Mesendoderm (in vitro differentiated cells): ENCODE measurements at regions not wholly inside any gene's neighbourhood (a gene's known extent, or its start where the extent isn't known, plus 50 kb on each side); places are given as distances from the start of the nearest gene placed in this dataset.
A peak's percentile ranks its signal among the peaks of the same experiment; 100 is the strongest.
"Not testable (repeated sequence)": the region's sequence is repeated elsewhere in the genome, so short reads cannot be mapped to it uniquely, and the experiment has no call there.

ENCODE experiments used
- DNase-seq: peaks from one replicate; pipeline ENCODE4 v3.0.0; 2013
- H2AK5ac ChIP-seq: 2 replicates; pipeline ENCODE4 v1.6.1; 2013; ENCODE audit warnings: low read length, inconsistent platforms
- H2BK120ac ChIP-seq: 2 replicates; pipeline ENCODE4 v1.6.1; 2013; ENCODE audit warnings: low read depth, mild to moderate bottlenecking, low read length, moderate library complexity, mixed read lengths
- H2BK15ac ChIP-seq: replicated peaks from 2 replicates; pipeline ENCODE4 v1.6.1; 2013; ENCODE audit warnings: low read depth, mild to moderate bottlenecking, moderate library complexity
- H2BK5ac ChIP-seq: 2 replicates; pipeline ENCODE4 v1.6.1; 2013; ENCODE audit warnings: low read length, inconsistent platforms
- H3K18ac ChIP-seq: 2 replicates; pipeline ENCODE4 v1.6.1; 2013; ENCODE audit warnings: mild to moderate bottlenecking, low read length, mixed read lengths
- H3K23ac ChIP-seq: one replicate; pipeline ENCODE4 v1.6.1; 2013; ENCODE audit warnings: low read length
- H3K27ac ChIP-seq: 2 replicates; pipeline ENCODE4 v1.5.1; 2013; ENCODE audit warnings: low read depth, mild to moderate bottlenecking, inconsistent platforms, low read length, moderate library complexity
- H3K27me3 ChIP-seq: 2 replicates; pipeline ENCODE4 v1.6.1; 2013; ENCODE audit warnings: low read length, control low read depth, mild to moderate bottlenecking, inconsistent platforms; ENCODE audit not compliant: insufficient read depth, poor library complexity
- H3K36me3 ChIP-seq: 2 replicates; pipeline ENCODE4 v1.6.1; 2013; ENCODE audit warnings: low read length, inconsistent platforms; ENCODE audit not compliant: control insufficient read depth, insufficient read depth
- H3K4ac ChIP-seq: one replicate; pipeline ENCODE4 v1.6.1; 2013; ENCODE audit warnings: low read depth, mild to moderate bottlenecking, low read length, moderate library complexity
- H3K4me1 ChIP-seq: 2 replicates; pipeline ENCODE4 v1.6.1; 2013; ENCODE audit warnings: low read depth, low read length, inconsistent platforms; ENCODE audit not compliant: control insufficient read depth
- H3K4me2 ChIP-seq: 2 replicates; pipeline ENCODE4 v1.6.1; 2013; ENCODE audit warnings: low read length
- H3K4me3 ChIP-seq: 2 replicates; pipeline ENCODE4 v1.5.1; 2013; ENCODE audit warnings: mild to moderate bottlenecking, low read length
- H3K56ac ChIP-seq: one replicate; pipeline ENCODE4 v1.6.1; 2013; ENCODE audit warnings: low read length
- H3K79me1 ChIP-seq: 2 replicates; pipeline ENCODE4 v1.6.1; 2013; ENCODE audit warnings: low read length, inconsistent platforms
- H3K79me2 ChIP-seq: 2 replicates; pipeline ENCODE4 v1.6.1; 2013; ENCODE audit warnings: mild to moderate bottlenecking, low read length; ENCODE audit not compliant: control insufficient read depth, insufficient read depth
- H3K9ac ChIP-seq: 2 replicates; pipeline ENCODE4 v1.6.1; 2013; ENCODE audit warnings: low read length, inconsistent platforms
- H4K5ac ChIP-seq: one replicate; pipeline ENCODE4 v1.6.1; 2013; ENCODE audit warnings: low read length
- H4K8ac ChIP-seq: one replicate; pipeline ENCODE4 v1.6.1; 2013; ENCODE audit warnings: low read depth, mild to moderate bottlenecking, control low read depth, low read length, moderate library complexity
- WGBS: extraction: QIAGEN DNeasy Blood & Tissue Kit; methylation state at CpG from one replicate; pipeline ENCODE4 v1.1.7; 2013; ENCODE audit warnings: low lambda C conversion rate, missing lambda C conversion rate; ENCODE audit not compliant: insufficient coverage; ENCODE audit errors: extremely low coverage; 5-methylcytosine and 5-hydroxymethylcytosine counted together

DNA sequence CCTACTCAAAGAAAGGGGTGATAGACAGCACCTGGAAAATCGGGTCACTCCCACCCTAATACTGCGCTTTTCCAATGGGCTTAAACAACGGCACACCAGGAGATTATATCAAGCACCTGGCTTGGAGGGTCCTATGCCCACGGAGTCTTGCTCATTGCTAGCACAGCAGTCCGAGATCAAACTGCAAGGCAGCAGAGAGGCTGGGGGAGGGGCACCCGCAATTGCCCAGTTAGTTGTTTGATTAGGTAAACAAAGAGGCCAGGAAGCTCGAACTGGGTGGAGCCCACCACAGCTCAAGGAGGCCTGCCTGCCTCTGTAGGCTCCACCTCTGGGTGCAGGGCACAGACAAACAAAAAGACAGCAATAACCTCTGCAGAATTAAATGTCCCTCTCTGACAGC, 224.5 kb upstream of the CCL2 start:
- H3K36me3 ChIP-seq, H4K5ac ChIP-seq, H3K23ac ChIP-seq, H2BK120ac ChIP-seq, H2BK5ac ChIP-seq, H2BK15ac ChIP-seq, H3K56ac ChIP-seq, H3K79me1 ChIP-seq, H3K27me3 ChIP-seq, H3K79me2 ChIP-seq, DNase-seq, H4K8ac ChIP-seq, H3K9ac ChIP-seq, H2AK5ac ChIP-seq, H3K4me3 ChIP-seq, H3K4ac ChIP-seq, H3K27ac ChIP-seq, H3K4me1 ChIP-seq, H3K18ac ChIP-seq, H3K4me2 ChIP-seq: not testable (repeated sequence)
- no CpG with 5 or more reads among the region's 7 CpGs for WGBS

DNA sequence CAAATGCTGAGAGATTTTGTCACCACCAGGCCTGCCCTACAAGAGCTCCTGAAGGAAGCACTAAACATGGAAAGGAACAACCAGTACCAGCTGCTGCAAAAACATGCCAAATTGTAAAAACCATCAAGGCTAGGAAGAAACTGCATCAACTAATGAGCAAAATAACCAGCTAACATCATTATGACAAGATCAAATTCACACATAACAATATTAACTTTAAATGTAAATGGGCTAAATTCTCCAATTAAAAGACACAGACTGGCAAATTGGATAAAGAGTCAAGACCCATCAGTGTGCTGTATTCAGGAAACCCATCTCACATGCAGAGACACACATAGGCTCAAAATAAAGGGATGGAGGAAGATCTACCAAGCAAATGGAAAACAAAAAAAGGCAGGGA, 222.8 kb upstream of the CCL2 start:
- not testable (repeated sequence) for H4K5ac ChIP-seq, H3K27me3 ChIP-seq, H3K56ac ChIP-seq, H3K23ac ChIP-seq, H2AK5ac ChIP-seq, H3K18ac ChIP-seq, H3K4me3 ChIP-seq, H3K79me1 ChIP-seq, H2BK5ac ChIP-seq, H2BK15ac ChIP-seq, H3K4me2 ChIP-seq, H3K4ac ChIP-seq, H2BK120ac ChIP-seq, H3K36me3 ChIP-seq, DNase-seq, H3K27ac ChIP-seq, H3K9ac ChIP-seq, H3K79me2 ChIP-seq, H4K8ac ChIP-seq, H3K4me1 ChIP-seq

DNA sequence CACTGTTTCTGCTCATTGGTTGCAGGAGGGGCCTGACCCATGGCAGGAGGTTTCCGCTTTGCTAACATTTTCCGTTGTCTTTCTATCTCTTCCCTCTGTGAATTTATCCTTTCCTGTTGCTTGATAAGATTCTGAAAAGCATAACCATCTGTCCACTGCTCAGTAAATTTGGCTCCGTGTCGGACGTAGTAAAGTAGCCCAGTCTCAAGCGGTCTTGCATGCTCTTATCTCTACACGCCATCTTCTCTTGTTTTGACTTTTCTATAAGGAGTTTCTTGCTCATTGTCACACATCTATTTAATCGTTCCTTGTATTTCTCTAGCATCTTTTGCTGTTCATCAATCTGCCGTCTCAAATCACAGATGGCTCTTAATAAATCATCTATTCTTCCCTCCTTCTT, 216.3 kb upstream of the CCL2 start:
- not testable (repeated sequence) for H2BK15ac ChIP-seq, H3K27me3 ChIP-seq, H3K23ac ChIP-seq, H3K4me1 ChIP-seq, H3K4me2 ChIP-seq, H2BK120ac ChIP-seq, H3K18ac ChIP-seq, H3K56ac ChIP-seq, H3K9ac ChIP-seq, H3K4ac ChIP-seq, H4K5ac ChIP-seq, H3K79me2 ChIP-seq, H4K8ac ChIP-seq, H2AK5ac ChIP-seq, DNase-seq, H3K4me3 ChIP-seq, H2BK5ac ChIP-seq, H3K79me1 ChIP-seq, H3K27ac ChIP-seq, H3K36me3 ChIP-seq
- no CpG with 5 or more reads among the region's 9 CpGs for WGBS

DNA sequence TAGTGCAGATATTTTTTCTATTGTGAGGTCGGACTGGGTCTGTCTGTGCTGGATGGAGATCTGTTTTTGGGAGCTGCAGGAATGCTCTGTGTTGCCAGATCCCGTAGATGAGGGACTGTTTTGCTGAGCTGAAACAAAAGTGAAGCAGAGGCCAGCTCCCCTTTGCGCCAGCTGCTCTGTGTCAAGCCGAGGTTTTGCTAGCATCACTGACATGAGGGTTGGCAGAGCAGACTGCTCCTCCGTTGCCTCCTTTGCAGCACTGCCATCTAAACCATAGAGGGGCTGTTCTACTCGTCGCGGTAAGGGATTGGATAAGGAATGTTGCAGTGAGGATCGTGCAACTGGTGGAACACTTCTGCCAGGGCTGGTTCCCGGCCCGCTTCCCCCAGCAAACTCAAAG, 215.9 kb upstream of the CCL2 start:
- not testable (repeated sequence) for H2BK15ac ChIP-seq, H3K4me3 ChIP-seq, H2BK5ac ChIP-seq, H4K8ac ChIP-seq, H2AK5ac ChIP-seq, H3K23ac ChIP-seq, H3K79me1 ChIP-seq, H3K9ac ChIP-seq, H3K27me3 ChIP-seq, H3K4me2 ChIP-seq, H3K18ac ChIP-seq, H3K36me3 ChIP-seq, DNase-seq, H3K27ac ChIP-seq, H3K4me1 ChIP-seq, H2BK120ac ChIP-seq, H3K79me2 ChIP-seq, H3K4ac ChIP-seq, H4K5ac ChIP-seq
- peak overlapping the region; percentile 15 for H3K56ac ChIP-seq
- WGBS: no CpG with 5 or more reads among the region's 11 CpGs

DNA sequence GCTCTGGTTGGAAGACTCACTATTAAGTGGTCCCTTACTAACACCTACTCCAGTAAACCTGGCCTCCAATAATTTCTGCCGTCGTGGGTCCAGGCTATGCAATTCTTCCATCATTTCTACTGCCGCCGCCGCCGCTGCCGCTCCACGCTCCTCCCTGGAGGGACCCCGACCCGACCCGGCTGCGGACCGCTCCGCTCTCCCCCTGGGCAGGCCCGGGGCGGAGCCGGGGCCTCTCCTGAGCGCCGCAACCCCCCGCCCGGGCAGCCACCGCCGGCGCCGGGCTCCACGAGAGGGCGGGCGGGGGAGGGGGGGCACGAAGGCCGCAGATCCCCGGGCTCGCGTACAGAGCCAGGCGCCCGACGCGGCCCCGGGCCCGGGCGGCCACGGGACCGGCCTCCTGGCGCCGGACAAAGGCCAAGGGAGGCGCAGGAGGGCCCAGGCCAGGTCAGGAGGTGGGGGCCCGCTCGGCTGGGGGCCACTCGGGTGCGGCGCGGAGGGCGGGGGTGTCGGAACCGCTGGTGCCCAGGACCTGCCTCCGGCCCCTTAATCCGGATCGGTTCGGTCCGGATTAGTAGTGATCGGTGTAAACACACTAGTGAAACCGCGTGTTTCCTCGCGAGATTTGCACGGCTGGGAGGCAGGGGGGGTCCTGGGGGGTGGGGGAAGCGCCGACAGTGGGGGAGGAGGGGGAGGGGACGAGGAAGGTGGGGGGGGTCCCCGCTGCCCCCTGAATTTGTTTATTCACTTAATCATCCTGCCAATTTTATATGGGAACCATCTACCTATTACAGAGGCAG, 215.1 kb upstream of the CCL2 start:
- H3K4me1 ChIP-seq, H3K9ac ChIP-seq, H3K23ac ChIP-seq, H3K4me2 ChIP-seq, H4K5ac ChIP-seq, H2AK5ac ChIP-seq, H3K79me2 ChIP-seq, H4K8ac ChIP-seq, H2BK120ac ChIP-seq, H3K79me1 ChIP-seq, H3K27ac ChIP-seq, H3K4me3 ChIP-seq, H3K27me3 ChIP-seq, H2BK15ac ChIP-seq, H3K36me3 ChIP-seq, H2BK5ac ChIP-seq, H3K4ac ChIP-seq: not testable (repeated sequence)
- H3K18ac ChIP-seq: peak overlapping the region; percentile 51
- H3K56ac ChIP-seq: peak overlapping the region; percentile 15
- DNase-seq: peak; percentile 4
- WGBS: no CpG with 5 or more reads among the region's 69 CpGs

DNA sequence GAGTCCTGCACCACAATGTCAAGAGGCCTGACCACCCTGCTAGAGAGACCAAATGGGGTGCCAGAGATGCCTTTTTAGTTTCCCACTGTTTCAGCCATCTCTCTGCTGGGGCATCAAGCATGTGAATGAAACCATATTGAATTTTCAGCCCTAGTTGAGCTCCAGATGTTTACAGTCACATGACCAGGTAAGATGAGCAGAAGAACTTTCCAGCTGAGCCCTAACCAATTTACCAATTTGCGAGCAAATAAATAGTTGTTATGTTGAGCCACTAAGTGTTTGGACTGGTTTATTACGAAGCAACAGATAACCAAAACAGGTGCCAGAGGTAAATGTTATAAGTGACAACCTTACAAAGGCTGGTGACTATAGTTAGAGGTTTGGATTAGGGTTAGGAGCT, 209.1 kb upstream of the CCL2 start:
- Histone ChIP-seq H2AK5ac (no peak overlapping the region), H3K4ac (no peak overlapping the region), H3K4me2 (no peak overlapping the region), H2BK120ac (no peak overlapping the region), H3K56ac (no peak overlapping the region), H2BK15ac (no peak overlapping the region), H4K5ac (no peak overlapping the region), H4K8ac (no peak overlapping the region), H3K4me1 (no peaks in the 10 kb centered on the region), H3K18ac (no peak overlapping the region), H3K9ac (no peak overlapping the region), H3K79me1 (no peaks in the 10 kb centered on the region), H3K79me2 (no peaks in the 10 kb centered on the region), H3K36me3 (no peaks in the 10 kb centered on the region), H3K27me3 (no peaks in the 10 kb centered on the region), H2BK5ac (no peak overlapping the region), H3K23ac (no peak overlapping the region), H3K27ac (no peak overlapping the region), H3K4me3 (no peak overlapping the region)
- DNase-seq: no peak
- WGBS: no CpG with 5 or more reads among the region's 2 CpGs
